ENCODE measurements at regions not wholly inside any gene's neighbourhood (a gene's known extent, or its start where the extent isn't known, plus 50 kb on each side); places are given as distances from the start of the nearest gene placed in this dataset.

- TF ChIP-seq, protein P1, sequence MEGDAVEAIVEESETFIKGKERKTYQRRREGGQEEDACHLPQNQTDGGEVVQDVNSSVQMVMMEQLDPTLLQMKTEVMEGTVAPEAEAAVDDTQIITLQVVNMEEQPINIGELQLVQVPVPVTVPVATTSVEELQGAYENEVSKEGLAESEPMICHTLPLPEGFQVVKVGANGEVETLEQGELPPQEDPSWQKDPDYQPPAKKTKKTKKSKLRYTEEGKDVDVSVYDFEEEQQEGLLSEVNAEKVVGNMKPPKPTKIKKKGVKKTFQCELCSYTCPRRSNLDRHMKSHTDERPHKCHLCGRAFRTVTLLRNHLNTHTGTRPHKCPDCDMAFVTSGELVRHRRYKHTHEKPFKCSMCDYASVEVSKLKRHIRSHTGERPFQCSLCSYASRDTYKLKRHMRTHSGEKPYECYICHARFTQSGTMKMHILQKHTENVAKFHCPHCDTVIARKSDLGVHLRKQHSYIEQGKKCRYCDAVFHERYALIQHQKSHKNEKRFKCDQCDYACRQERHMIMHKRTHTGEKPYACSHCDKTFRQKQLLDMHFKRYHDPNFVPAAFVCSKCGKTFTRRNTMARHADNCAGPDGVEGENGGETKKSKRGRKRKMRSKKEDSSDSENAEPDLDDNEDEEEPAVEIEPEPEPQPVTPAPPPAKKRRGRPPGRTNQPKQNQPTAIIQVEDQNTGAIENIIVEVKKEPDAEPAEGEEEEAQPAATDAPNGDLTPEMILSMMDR (IDR thresholded peaks at IDR 0.05) = no peak
- TF ChIP-seq POLR2A (IDR thresholded peaks at IDR 0.05) (no peak), EP300 (IDR thresholded peaks at IDR 0.05) (no peak)
These were observed 529.1 kb downstream of the TCERG1L start for GRCh38 chr10:130782467-130782866.

Measured in ovary (tissue), 3 donors.